Activated CD4-positive, alpha-beta memory T cell treated with anti-CD3 and anti-CD28 coated beads, Interleukin-2, amount 10 ng/mL, durations not matched to agents 7 days and 5 days (primary cell): ENCODE measurements at regions not wholly inside any gene's neighbourhood (a gene's known extent, or its start where the extent isn't known, plus 50 kb on each side); places are given as distances from the start of the nearest gene placed in this dataset.
"Not testable (repeated sequence)": the region's sequence is repeated elsewhere in the genome, so short reads cannot be mapped to it uniquely, and the experiment has no call there.

Experiments used
- CTCF ChIA-PET: fragments of 350-600 bp; sonication (Branson Sonifier 250); formaldehyde crosslinking; loops from one replicate; lab custom pipeline; 2021; ENCODE audit warnings: antibody characterized with exemption, inconsistent platforms; lab: Charles Lee
- POLR2A ChIA-PET: fragments of 350-600 bp; sonication (Branson Sonifier 250); formaldehyde crosslinking; loops from one replicate; lab custom pipeline; 2021; ENCODE audit warnings: antibody characterized with exemption; lab: Charles Lee
- DNase-seq: peaks from one replicate; pipeline ENCODE4 v3.0.0-alpha.2; 2020
- H3K27ac Mint-ChIP-seq: one replicate; pipeline ENCODE4 v1.8.0; 2021; ENCODE audit warnings: mild to moderate bottlenecking, mixed read lengths
- H3K27me3 Mint-ChIP-seq: one replicate; pipeline ENCODE4 v1.8.0; 2021; ENCODE audit warnings: mixed read lengths
- H3K36me3 Mint-ChIP-seq: one replicate; pipeline ENCODE4 v1.8.0; 2021; ENCODE audit warnings: low read depth, mixed read lengths
- H3K4me1 Mint-ChIP-seq: one replicate; pipeline ENCODE4 v1.8.0; 2021; ENCODE audit warnings: mixed read lengths
- H3K4me3 Mint-ChIP-seq: one replicate; pipeline ENCODE4 v1.8.0; 2021; ENCODE audit warnings: mild to moderate bottlenecking, mixed read lengths
- H3K9me3 Mint-ChIP-seq: one replicate; pipeline ENCODE4 v1.8.0; 2021; ENCODE audit warnings: mixed read lengths

- ChIA-PET CTCF (no interaction called here), POLR2A (no interaction called here)
- Mint-ChIP-seq H3K27me3 (no peaks in the 10 kb centered on the region), H3K36me3 (no peaks in the 10 kb centered on the region), H3K9me3 (no peaks in the 10 kb centered on the region), H3K4me1 (no peaks in the 10 kb centered on the region), H3K27ac (no peak overlapping the region), H3K4me3 (no peak overlapping the region)
- no peak for DNase-seq
These were observed 137.7 kb upstream of the ZNF608 start for GRCh38 chr5:124884114-124884513.

- no peak overlapping the region for H3K4me3 Mint-ChIP-seq
- H3K27ac Mint-ChIP-seq: no peak overlapping the region
- no peak for DNase-seq
- ChIA-PET CTCF (no interaction called here), POLR2A (no interaction called here)
- H3K9me3 Mint-ChIP-seq: no peaks in the 10 kb centered on the region
- no peaks in the 10 kb centered on the region for H3K4me1 Mint-ChIP-seq
- no peaks in the 10 kb centered on the region for H3K27me3 Mint-ChIP-seq
- H3K36me3 Mint-ChIP-seq: no peaks in the 10 kb centered on the region
These were observed 139.1 kb upstream of the ZNF608 start for GRCh38 chr5:124885490-124885889.

- peaks cover 5% of the 10 kb centered on the region for H3K9me3 Mint-ChIP-seq
- H3K36me3 Mint-ChIP-seq: no peaks in the 10 kb centered on the region
- no peaks in the 10 kb centered on the region for H3K27me3 Mint-ChIP-seq
- DNase-seq: no peak
- no peak overlapping the region for H3K4me3 Mint-ChIP-seq
- H3K27ac Mint-ChIP-seq: no peak overlapping the region
- POLR2A ChIA-PET: no interaction called here
- H3K4me1 Mint-ChIP-seq: no peaks in the 10 kb centered on the region
- CTCF ChIA-PET: no interaction called here
These were observed 140.8 kb upstream of the ZNF608 start for GRCh38 chr5:124887223-124887622.

- no peak for DNase-seq
- H3K4me3 Mint-ChIP-seq: no peak overlapping the region
- no peaks in the 10 kb centered on the region for H3K27me3 Mint-ChIP-seq
- no peaks in the 10 kb centered on the region for H3K4me1 Mint-ChIP-seq
- CTCF ChIA-PET: no interaction called here
- POLR2A ChIA-PET: no interaction called here
- H3K36me3 Mint-ChIP-seq: no peaks in the 10 kb centered on the region
- H3K9me3 Mint-ChIP-seq: peaks cover 9% of the 10 kb centered on the region
- H3K27ac Mint-ChIP-seq: no peak overlapping the region
These were observed 141.6 kb upstream of the ZNF608 start for GRCh38 chr5:124888050-124888506.

- Mint-ChIP-seq H3K9me3 (peaks cover 9% of the 10 kb centered on the region), H3K36me3 (no peaks in the 10 kb centered on the region), H3K27me3 (no peaks in the 10 kb centered on the region), H3K4me1 (no peaks in the 10 kb centered on the region), H3K4me3 (no peak overlapping the region), H3K27ac (no peak overlapping the region)
- CTCF ChIA-PET: no interaction called here
- POLR2A ChIA-PET: no interaction called here
- DNase-seq: no peak
These were observed 142.4 kb upstream of the ZNF608 start for GRCh38 chr5:124888622-124889485.

GRCh38 chr5:124889486-124889825, 143.0 kb upstream of the ZNF608 start:
- no peaks in the 10 kb centered on the region for H3K36me3 Mint-ChIP-seq
- DNase-seq: no peak
- no peaks in the 10 kb centered on the region for H3K4me1 Mint-ChIP-seq
- H3K27ac Mint-ChIP-seq: no peak overlapping the region
- POLR2A ChIA-PET: no interaction called here
- H3K4me3 Mint-ChIP-seq: no peak overlapping the region
- peaks cover 9% of the 10 kb centered on the region for H3K9me3 Mint-ChIP-seq
- CTCF ChIA-PET: no interaction called here
- no peaks in the 10 kb centered on the region for H3K27me3 Mint-ChIP-seq

GRCh38 chr5:124889850-124890249, 143.4 kb upstream of the ZNF608 start:
- H3K27ac Mint-ChIP-seq: no peak overlapping the region
- CTCF ChIA-PET: no interaction called here
- POLR2A ChIA-PET: no interaction called here
- H3K9me3 Mint-ChIP-seq: peaks cover 9% of the 10 kb centered on the region
- no peaks in the 10 kb centered on the region for H3K36me3 Mint-ChIP-seq
- H3K4me1 Mint-ChIP-seq: no peaks in the 10 kb centered on the region
- no peaks in the 10 kb centered on the region for H3K27me3 Mint-ChIP-seq
- no peak for DNase-seq
- no peak overlapping the region for H3K4me3 Mint-ChIP-seq

GRCh38 chr5:124890442-124890841, 144.0 kb upstream of the ZNF608 start:
- H3K27me3 Mint-ChIP-seq, H3K4me3 Mint-ChIP-seq, H3K36me3 Mint-ChIP-seq, POLR2A ChIA-PET, H3K4me1 Mint-ChIP-seq, CTCF ChIA-PET, DNase-seq, H3K27ac Mint-ChIP-seq: not testable (repeated sequence)
- H3K9me3 Mint-ChIP-seq: peaks cover 10% of the 10 kb centered on the region

GRCh38 chr5:124891179-124891578, 144.7 kb upstream of the ZNF608 start:
- H3K4me1 Mint-ChIP-seq: no peaks in the 10 kb centered on the region
- no peak overlapping the region for H3K4me3 Mint-ChIP-seq
- ChIA-PET CTCF (no interaction called here), POLR2A (no interaction called here)
- no peak for DNase-seq
- no peak overlapping the region for H3K27ac Mint-ChIP-seq
- no peaks in the 10 kb centered on the region for H3K36me3 Mint-ChIP-seq
- H3K9me3 Mint-ChIP-seq: peaks cover 10% of the 10 kb centered on the region
- no peaks in the 10 kb centered on the region for H3K27me3 Mint-ChIP-seq

GRCh38 chr5:124892185-124892848, 145.9 kb upstream of the ZNF608 start:
- DNase-seq: no peak
- Mint-ChIP-seq H3K9me3 (peaks cover 10% of the 10 kb centered on the region), H3K36me3 (no peaks in the 10 kb centered on the region), H3K27me3 (no peaks in the 10 kb centered on the region), H3K4me1 (no peaks in the 10 kb centered on the region), H3K4me3 (no peak overlapping the region), H3K27ac (no peak overlapping the region)
- ChIA-PET POLR2A (no interaction called here), CTCF (no interaction called here)

- no peak overlapping the region for H3K27ac Mint-ChIP-seq
- DNase-seq: no peak
- H3K4me3 Mint-ChIP-seq: no peak overlapping the region
- no peaks in the 10 kb centered on the region for H3K27me3 Mint-ChIP-seq
- POLR2A ChIA-PET: no interaction called here
- H3K4me1 Mint-ChIP-seq: no peaks in the 10 kb centered on the region
- H3K9me3 Mint-ChIP-seq: peaks cover 10% of the 10 kb centered on the region
- no peaks in the 10 kb centered on the region for H3K36me3 Mint-ChIP-seq
- CTCF ChIA-PET: no interaction called here
These were observed 148.1 kb upstream of the ZNF608 start for GRCh38 chr5:124894541-124894940.

- H3K27ac Mint-ChIP-seq: no peak overlapping the region
- no peaks in the 10 kb centered on the region for H3K27me3 Mint-ChIP-seq
- no peak for DNase-seq
- no peaks in the 10 kb centered on the region for H3K4me1 Mint-ChIP-seq
- POLR2A ChIA-PET: no interaction called here
- CTCF ChIA-PET: no interaction called here
- H3K36me3 Mint-ChIP-seq: no peaks in the 10 kb centered on the region
- peaks cover 10% of the 10 kb centered on the region for H3K9me3 Mint-ChIP-seq
- H3K4me3 Mint-ChIP-seq: no peak overlapping the region
These were observed 148.8 kb upstream of the ZNF608 start for GRCh38 chr5:124895236-124895635.

- CTCF ChIA-PET: no interaction called here
- H3K36me3 Mint-ChIP-seq: no peaks in the 10 kb centered on the region
These were observed 154.6 kb upstream of the ZNF608 start for GRCh38 chr5:124901081-124901480.

More at GRCh38 chr5:124901081-124901480, 154.6 kb upstream of the ZNF608 start:
- Mint-ChIP-seq H3K9me3 (no peaks in the 10 kb centered on the region), H3K4me1 (peaks cover 2% of the 10 kb centered on the region), H3K27ac (no peak overlapping the region), H3K4me3 (no peak overlapping the region), H3K27me3 (no peaks in the 10 kb centered on the region)
- POLR2A ChIA-PET: no interaction called here
- no peak for DNase-seq
